Prostate gland (tissue), 2 donors: ENCODE measurements at regions not wholly inside any gene's neighbourhood (a gene's known extent, or its start where the extent isn't known, plus 50 kb on each side); places are given as distances from the start of the nearest gene placed in this dataset.
A peak's percentile ranks its signal among the peaks of the same experiment; 100 is the strongest.

Experiments used
- DNase-seq: peaks from one replicate; pipeline ENCODE4 v3.0.0-alpha.2; 2019; ENCODE audit warnings: low spot score
- H3K27ac ChIP-seq, 2 donors: fragments of 200-600 bp; sonication (generic); 2 replicates each; pipeline ENCODE4 v1.5.1; 2017 to 2019
- H3K27me3 ChIP-seq: fragments of 200-600 bp; sonication (generic); replicated peaks from 2 replicates; pipeline ENCODE4 v1.5.1; 2019; ENCODE audit not compliant: insufficient read depth
- H3K36me3 ChIP-seq, 2 donors: fragments of 200-600 bp; sonication (generic); 1 replicate in 1 of 2; 2 replicates in 1 of 2; pipeline versions ENCODE4 v1.5.1 to v1.8.1; 2017 to 2019
- H3K4me1 ChIP-seq: fragments of 200-600 bp; sonication (generic); replicated peaks from 2 replicates; pipeline ENCODE4 v1.5.1; 2019
- H3K4me3 ChIP-seq, 2 donors: fragments of 200-600 bp; sonication (generic); 2 replicates each; pipeline ENCODE4 v1.5.1; 2017 to 2019
- H3K9me3 ChIP-seq: fragments of 200-600 bp; sonication (generic); 2 replicates; pipeline ENCODE4 v1.5.1; 2017
- POLR2A ChIP-seq: fragments of 450-650 bp; IDR thresholded peaks from one replicate; pipeline ENCODE4 v1.6.1; 2016; ENCODE audit warnings: antibody characterized with exemption, mild to moderate bottlenecking
- POLR2AphosphoS5 ChIP-seq: sonication (generic); formaldehyde crosslinking; IDR thresholded peaks from one replicate; pipeline ENCODE4 v1.6.1; 2017; ENCODE audit warnings: antibody characterized with exemption
- WGBS: methylation state at CpG from one replicate; pipeline ENCODE4 v1.1.5; 2018; 5-methylcytosine and 5-hydroxymethylcytosine counted together
- intact Hi-C: fragments of 100-400 bp; cut with DNase I; formaldehyde crosslinking; loops from one replicate; pipeline ENCODE4 v1.14.2; 2022
- TF ChIP-seq, protein P1 (sequence below), 4 experiments: fragments of 200-600 bp in 2 of 4; fragments of 450-650 bp in 2 of 4; sonication (generic) in 2 of 4; IDR thresholded peaks; 1 replicate in 3 of 4; 2 replicates in 1 of 4; pipeline ENCODE4 v1.5.1; 2016 to 2019; ENCODE audit warnings: antibody characterized with exemption in 4 of 4, mild to moderate bottlenecking in 2 of 4, moderate library complexity in 2 of 4

DNA sequence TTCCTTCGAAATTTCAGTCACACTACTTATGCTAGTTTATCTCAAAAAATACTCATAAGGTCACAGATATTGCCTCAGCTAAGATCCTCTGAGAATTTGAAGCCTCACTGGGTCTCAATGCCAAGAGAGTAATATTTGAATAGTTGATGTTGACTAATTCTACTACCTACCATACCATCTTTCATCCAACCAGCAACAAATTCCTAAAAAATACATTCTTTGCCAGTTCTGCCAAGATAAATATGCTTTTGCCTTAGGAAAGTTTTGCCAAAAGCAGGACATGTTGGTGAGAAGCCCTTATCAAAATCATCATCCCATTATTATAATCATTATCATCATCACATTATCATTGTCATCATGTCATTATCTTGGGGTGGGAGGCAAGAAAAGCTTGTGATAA lies 544.6 kb upstream of the ZEB2 start:
- no peaks in the 10 kb centered on the region for H3K27me3 ChIP-seq
- intact Hi-C loops: no loop called here
- H3K36me3 ChIP-seq: no peaks in the 10 kb centered on the region
- TF ChIP-seq POLR2AphosphoS5 (no peak), POLR2A (no peak)
- TF ChIP-seq, protein P1, sequence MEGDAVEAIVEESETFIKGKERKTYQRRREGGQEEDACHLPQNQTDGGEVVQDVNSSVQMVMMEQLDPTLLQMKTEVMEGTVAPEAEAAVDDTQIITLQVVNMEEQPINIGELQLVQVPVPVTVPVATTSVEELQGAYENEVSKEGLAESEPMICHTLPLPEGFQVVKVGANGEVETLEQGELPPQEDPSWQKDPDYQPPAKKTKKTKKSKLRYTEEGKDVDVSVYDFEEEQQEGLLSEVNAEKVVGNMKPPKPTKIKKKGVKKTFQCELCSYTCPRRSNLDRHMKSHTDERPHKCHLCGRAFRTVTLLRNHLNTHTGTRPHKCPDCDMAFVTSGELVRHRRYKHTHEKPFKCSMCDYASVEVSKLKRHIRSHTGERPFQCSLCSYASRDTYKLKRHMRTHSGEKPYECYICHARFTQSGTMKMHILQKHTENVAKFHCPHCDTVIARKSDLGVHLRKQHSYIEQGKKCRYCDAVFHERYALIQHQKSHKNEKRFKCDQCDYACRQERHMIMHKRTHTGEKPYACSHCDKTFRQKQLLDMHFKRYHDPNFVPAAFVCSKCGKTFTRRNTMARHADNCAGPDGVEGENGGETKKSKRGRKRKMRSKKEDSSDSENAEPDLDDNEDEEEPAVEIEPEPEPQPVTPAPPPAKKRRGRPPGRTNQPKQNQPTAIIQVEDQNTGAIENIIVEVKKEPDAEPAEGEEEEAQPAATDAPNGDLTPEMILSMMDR (IDR thresholded peaks at IDR 0.05): no peak
- WGBS: 86% methylated on average over 1 of the region's 1 CpG
- no peak overlapping the region for H3K27ac ChIP-seq
- DNase-seq: no peak
- no peaks in the 10 kb centered on the region for H3K4me1 ChIP-seq
- H3K4me3 ChIP-seq: no peak overlapping the region
- H3K9me3 ChIP-seq: no peaks in the 10 kb centered on the region

- no peak overlapping the region for H3K27ac ChIP-seq
- WGBS: 67% methylated on average over 3 of the region's 3 CpGs
- DNase-seq: no peak
- intact Hi-C loops: no loop called here
- no peaks in the 10 kb centered on the region for H3K27me3 ChIP-seq
- H3K4me1 ChIP-seq: no peaks in the 10 kb centered on the region
- H3K36me3 ChIP-seq: no peaks in the 10 kb centered on the region
- TF ChIP-seq POLR2AphosphoS5: no peak
- no peak for TF ChIP-seq POLR2A
- TF ChIP-seq, protein P1 (IDR thresholded peaks at IDR 0.05): no peak
- H3K4me3 ChIP-seq: no peak overlapping the region
- no peaks in the 10 kb centered on the region for H3K9me3 ChIP-seq
Measured at GRCh38 chr2:145060876-145061275, 541.0 kb upstream of the ZEB2 start.

GRCh38 chr2:145059914-145060313 lies 540.0 kb upstream of the ZEB2 start:
- H3K9me3 ChIP-seq: no peaks in the 10 kb centered on the region
- H3K36me3 ChIP-seq: no peaks in the 10 kb centered on the region
- no peak overlapping the region for H3K4me3 ChIP-seq
- TF ChIP-seq, protein P1 (IDR thresholded peaks at IDR 0.05): no peak
- TF ChIP-seq POLR2A (no peak), POLR2AphosphoS5 (no peak)
- no peak overlapping the region for H3K27ac ChIP-seq
- no peaks in the 10 kb centered on the region for H3K27me3 ChIP-seq
- peak; percentile 5 for DNase-seq
- no peaks in the 10 kb centered on the region for H3K4me1 ChIP-seq
- intact Hi-C loops: no loop called here
- 39% methylated on average over 2 of the region's 2 CpGs for WGBS

DNA sequence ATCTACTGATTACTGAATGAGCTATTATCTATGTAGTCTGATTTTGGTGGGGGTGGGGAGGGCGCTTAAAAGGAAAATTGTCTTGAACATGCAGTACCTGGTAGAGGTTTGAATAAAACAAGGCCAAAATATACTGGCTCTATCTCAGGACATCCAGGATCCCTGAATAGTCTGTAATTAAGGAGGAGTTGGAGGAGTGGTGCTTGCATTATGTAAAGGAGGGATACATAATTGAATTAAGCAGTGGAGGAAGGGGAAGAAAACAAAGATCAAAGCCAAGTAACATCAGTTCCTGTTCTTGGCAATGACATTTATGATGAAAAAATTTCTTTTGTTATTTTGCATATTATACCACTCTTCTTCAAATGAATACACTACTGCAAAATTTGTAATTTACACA lies 539.4 kb upstream of the ZEB2 start:
- intact Hi-C loops: no loop called here
- TF ChIP-seq, protein P1 (IDR thresholded peaks at IDR 0.05): no peak
- TF ChIP-seq POLR2A: no peak
- no peak for TF ChIP-seq POLR2AphosphoS5
- no peaks in the 10 kb centered on the region for H3K36me3 ChIP-seq
- no peak overlapping the region for H3K27ac ChIP-seq
- no peaks in the 10 kb centered on the region for H3K9me3 ChIP-seq
- H3K4me1 ChIP-seq: no peaks in the 10 kb centered on the region
- no peak for DNase-seq
- no peak overlapping the region for H3K4me3 ChIP-seq
- 97% methylated on average over 1 of the region's 1 CpG for WGBS
- H3K27me3 ChIP-seq: no peaks in the 10 kb centered on the region

GRCh38 chr2:145058457-145058856 lies 538.5 kb upstream of the ZEB2 start:
- Histone ChIP-seq H3K27me3 (no peaks in the 10 kb centered on the region), H3K9me3 (no peaks in the 10 kb centered on the region), H3K4me1 (no peaks in the 10 kb centered on the region), H3K27ac (no peak overlapping the region), H3K36me3 (no peaks in the 10 kb centered on the region), H3K4me3 (no peak overlapping the region)
- WGBS: 89% methylated on average over 1 of the region's 1 CpG
- no peak for DNase-seq
- TF ChIP-seq, protein P1 (IDR thresholded peaks at IDR 0.05): no peak
- TF ChIP-seq POLR2A: no peak
- intact Hi-C loops: no loop called here
